ENCODE measurements at regions not wholly inside any gene's neighbourhood (a gene's known extent, or its start where the extent isn't known, plus 50 kb on each side); places are given as distances from the start of the nearest gene placed in this dataset.

- Histone ChIP-seq H3K9me3 (no peaks in the 10 kb centered on the region), H3K27me3 (no peaks in the 10 kb centered on the region), H3K36me3 (no peaks in the 10 kb centered on the region), H3K4me3 (no peak overlapping the region), H3K27ac (no peak overlapping the region), H3K4me1 (no peaks in the 10 kb centered on the region)
- no peak for TF ChIP-seq POLR2A (IDR thresholded peaks at IDR 0.05)
- TF ChIP-seq, protein P1, sequence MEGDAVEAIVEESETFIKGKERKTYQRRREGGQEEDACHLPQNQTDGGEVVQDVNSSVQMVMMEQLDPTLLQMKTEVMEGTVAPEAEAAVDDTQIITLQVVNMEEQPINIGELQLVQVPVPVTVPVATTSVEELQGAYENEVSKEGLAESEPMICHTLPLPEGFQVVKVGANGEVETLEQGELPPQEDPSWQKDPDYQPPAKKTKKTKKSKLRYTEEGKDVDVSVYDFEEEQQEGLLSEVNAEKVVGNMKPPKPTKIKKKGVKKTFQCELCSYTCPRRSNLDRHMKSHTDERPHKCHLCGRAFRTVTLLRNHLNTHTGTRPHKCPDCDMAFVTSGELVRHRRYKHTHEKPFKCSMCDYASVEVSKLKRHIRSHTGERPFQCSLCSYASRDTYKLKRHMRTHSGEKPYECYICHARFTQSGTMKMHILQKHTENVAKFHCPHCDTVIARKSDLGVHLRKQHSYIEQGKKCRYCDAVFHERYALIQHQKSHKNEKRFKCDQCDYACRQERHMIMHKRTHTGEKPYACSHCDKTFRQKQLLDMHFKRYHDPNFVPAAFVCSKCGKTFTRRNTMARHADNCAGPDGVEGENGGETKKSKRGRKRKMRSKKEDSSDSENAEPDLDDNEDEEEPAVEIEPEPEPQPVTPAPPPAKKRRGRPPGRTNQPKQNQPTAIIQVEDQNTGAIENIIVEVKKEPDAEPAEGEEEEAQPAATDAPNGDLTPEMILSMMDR (IDR thresholded peaks at IDR 0.05) = no peak
- no peak for DNase-seq
Observed at GRCh38 chr19:29413435-29413834, 112.4 kb upstream of the VSTM2B start.

DNA sequence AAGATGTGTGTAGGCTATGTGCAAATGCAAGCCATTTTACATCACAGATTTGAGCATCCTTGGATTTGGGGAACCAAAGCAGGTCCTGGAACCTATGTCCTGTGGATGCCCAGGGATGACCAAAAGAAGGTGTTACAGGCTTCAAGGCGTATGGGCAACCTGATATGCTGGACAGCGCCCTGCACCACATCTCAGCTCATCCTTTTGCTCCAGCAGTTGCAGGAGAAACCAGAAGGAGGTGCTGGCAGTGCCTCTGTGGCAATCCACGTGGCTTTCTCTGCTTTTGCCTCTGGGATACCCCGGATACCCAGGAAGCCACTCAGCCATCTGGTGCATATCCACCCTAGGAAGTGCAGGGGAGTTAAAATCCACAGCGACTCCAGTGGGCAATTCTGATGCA, 110.3 kb upstream of the VSTM2B start:
- no peak for DNase-seq
- no peak overlapping the region for H3K4me3 ChIP-seq
- H3K27me3 ChIP-seq = no peaks in the 10 kb centered on the region
- no peaks in the 10 kb centered on the region for H3K36me3 ChIP-seq
- no peaks in the 10 kb centered on the region for H3K4me1 ChIP-seq
- H3K9me3 ChIP-seq = no peaks in the 10 kb centered on the region
- H3K27ac ChIP-seq = no peak overlapping the region
- TF ChIP-seq POLR2A (IDR thresholded peaks at IDR 0.05) = no peak
- TF ChIP-seq, protein P1 (IDR thresholded peaks at IDR 0.05) = no peak

DNA sequence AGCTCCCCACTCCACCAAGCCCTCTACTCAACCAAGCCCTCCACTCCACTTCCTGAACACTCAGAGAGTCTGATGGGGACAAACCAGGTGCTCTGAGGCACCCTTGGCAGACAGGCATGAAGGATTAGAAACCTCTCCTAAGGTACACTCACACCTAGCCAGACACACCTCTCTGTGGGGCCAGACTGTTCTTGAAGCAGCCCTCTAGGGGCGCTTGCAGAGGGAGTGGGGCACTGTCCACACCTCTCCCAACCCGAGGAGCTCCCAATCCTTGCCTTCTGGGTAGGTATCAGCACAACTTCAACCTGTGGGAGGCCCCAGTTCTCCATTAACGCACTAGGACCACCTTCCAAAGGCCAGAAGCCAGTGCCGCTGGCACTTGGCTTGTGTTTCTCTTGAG, 108.7 kb upstream of the VSTM2B start:
- Histone ChIP-seq H3K4me1 (no peaks in the 10 kb centered on the region), H3K27me3 (no peaks in the 10 kb centered on the region)

DNA sequence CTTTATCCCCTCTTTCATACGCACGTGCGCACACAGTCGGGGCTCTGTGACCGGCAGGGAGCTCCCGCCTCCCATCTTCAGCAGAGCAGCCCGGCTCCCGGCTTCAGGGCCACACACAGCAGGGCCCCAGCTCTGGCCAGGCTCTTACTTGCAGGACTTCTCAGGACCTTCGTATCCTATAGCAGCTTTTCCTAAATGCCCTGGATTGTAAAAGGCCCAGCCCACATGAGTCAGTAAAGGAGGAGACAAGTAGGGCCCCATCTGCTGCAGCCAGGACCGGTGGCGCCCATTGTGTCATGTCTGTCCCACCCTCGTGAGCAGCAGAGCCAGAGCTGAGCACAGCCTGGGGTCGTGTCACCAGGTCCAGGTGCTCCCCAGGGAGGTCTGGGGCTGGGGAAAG, 107.6 kb upstream of the VSTM2B start:
- no peak for DNase-seq
- Histone ChIP-seq H3K27me3 (no peaks in the 10 kb centered on the region), H3K36me3 (no peaks in the 10 kb centered on the region), H3K27ac (no peak overlapping the region), H3K4me3 (no peak overlapping the region), H3K4me1 (no peaks in the 10 kb centered on the region), H3K9me3 (no peaks in the 10 kb centered on the region)
- TF ChIP-seq POLR2A (IDR thresholded peaks at IDR 0.05) = no peak
- TF ChIP-seq, protein P1 (IDR thresholded peaks at IDR 0.05) = no peak

More for the DNA sequence above, 108.7 kb upstream of the VSTM2B start:
- no peaks in the 10 kb centered on the region for H3K9me3 ChIP-seq
- no peak for DNase-seq
- H3K27ac ChIP-seq = no peak overlapping the region
- H3K36me3 ChIP-seq = no peaks in the 10 kb centered on the region
- H3K4me3 ChIP-seq = no peak overlapping the region
- TF ChIP-seq POLR2A (IDR thresholded peaks at IDR 0.05) = no peak
- TF ChIP-seq, protein P1 (IDR thresholded peaks at IDR 0.05) = no peak

DNA sequence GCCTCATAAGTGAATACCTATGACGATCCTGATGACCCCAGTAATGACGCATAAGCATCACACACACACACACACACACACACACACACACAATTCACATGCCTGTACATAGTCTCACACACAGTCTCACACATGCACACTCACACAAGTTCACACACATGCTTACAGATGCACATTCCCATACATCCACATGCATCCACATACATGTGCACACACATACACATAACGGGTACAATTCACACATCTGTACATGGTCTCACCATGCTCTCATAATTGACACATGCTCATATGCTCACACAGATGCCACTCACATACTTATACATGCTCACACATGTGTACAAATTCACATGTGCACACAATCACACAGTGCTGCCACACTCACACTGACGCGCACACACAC, 105.7 kb upstream of the VSTM2B start:
- H3K4me1 ChIP-seq = no peaks in the 10 kb centered on the region
- no peaks in the 10 kb centered on the region for H3K9me3 ChIP-seq
- no peak for TF ChIP-seq POLR2A (IDR thresholded peaks at IDR 0.05)
- TF ChIP-seq, protein P1 (IDR thresholded peaks at IDR 0.05) = no peak
- H3K27ac ChIP-seq = no peak overlapping the region
- no peak overlapping the region for H3K4me3 ChIP-seq
- H3K36me3 ChIP-seq = no peaks in the 10 kb centered on the region
- no peak for DNase-seq
- H3K27me3 ChIP-seq = no peaks in the 10 kb centered on the region

Measured in Peyer's patch (tissue), 4 donors.